ENCODE measurements at regions not wholly inside any gene's neighbourhood (a gene's known extent, or its start where the extent isn't known, plus 50 kb on each side); places are given as distances from the start of the nearest gene placed in this dataset.

DNA sequence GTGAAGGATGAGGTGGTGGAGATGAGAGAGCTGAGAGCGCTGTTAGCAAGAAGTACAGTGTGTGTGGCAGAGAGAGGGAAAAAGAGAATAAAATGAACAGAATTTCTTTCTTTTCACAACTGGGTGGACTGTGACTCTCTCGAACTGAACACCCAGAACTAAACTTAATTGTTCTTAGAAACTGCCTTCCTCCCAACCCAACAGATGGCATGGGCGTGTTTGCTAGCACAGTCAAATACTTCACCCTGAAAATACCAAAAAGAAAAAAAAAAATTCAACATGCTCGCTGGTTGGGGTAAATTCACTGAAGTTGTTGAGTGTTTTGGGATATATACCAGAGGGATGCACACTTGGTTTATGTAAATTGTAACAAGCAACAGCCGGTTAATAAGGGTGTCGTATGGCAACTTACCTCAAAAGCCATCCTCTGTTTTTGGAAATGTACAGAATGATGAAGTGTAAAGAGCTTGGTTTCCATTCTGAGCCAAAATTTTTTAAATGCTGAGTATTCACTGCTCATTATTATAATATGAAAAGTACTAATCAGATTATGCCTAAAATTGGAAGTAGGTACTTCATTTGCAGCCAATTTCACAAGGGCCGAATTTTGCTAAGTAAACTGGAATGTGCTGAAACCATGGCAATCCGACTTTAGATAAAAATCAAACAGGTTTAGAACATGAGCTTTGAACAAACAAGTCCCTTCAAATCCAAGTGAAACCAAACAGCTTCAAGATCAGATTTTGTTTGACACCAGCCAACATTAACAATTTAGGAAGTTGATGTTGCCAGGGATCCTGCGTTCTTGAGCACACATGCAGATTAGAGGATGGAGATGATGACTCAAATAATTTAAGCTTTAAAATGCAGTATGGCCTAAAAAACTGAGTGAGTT is 115.8 kb downstream of the ZIC5 start:
- no peak for ATAC-seq
- Histone ChIP-seq H3K27ac (no peak overlapping the region), H3K4me3 (no peak overlapping the region), H3K4me1 (no peaks in the 10 kb centered on the region), H3K9me3 (no peaks in the 10 kb centered on the region), H3K27me3 (no peaks in the 10 kb centered on the region), H3K36me3 (no peaks in the 10 kb centered on the region)
- peak in 2 of 4 donors; percentile 77 to 84 for DNase-seq
- TF ChIP-seq, protein P1, sequence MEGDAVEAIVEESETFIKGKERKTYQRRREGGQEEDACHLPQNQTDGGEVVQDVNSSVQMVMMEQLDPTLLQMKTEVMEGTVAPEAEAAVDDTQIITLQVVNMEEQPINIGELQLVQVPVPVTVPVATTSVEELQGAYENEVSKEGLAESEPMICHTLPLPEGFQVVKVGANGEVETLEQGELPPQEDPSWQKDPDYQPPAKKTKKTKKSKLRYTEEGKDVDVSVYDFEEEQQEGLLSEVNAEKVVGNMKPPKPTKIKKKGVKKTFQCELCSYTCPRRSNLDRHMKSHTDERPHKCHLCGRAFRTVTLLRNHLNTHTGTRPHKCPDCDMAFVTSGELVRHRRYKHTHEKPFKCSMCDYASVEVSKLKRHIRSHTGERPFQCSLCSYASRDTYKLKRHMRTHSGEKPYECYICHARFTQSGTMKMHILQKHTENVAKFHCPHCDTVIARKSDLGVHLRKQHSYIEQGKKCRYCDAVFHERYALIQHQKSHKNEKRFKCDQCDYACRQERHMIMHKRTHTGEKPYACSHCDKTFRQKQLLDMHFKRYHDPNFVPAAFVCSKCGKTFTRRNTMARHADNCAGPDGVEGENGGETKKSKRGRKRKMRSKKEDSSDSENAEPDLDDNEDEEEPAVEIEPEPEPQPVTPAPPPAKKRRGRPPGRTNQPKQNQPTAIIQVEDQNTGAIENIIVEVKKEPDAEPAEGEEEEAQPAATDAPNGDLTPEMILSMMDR (IDR thresholded peaks at IDR 0.05), result no peak
- intact Hi-C loops (cut with DNase I), result no loop called here

DNA sequence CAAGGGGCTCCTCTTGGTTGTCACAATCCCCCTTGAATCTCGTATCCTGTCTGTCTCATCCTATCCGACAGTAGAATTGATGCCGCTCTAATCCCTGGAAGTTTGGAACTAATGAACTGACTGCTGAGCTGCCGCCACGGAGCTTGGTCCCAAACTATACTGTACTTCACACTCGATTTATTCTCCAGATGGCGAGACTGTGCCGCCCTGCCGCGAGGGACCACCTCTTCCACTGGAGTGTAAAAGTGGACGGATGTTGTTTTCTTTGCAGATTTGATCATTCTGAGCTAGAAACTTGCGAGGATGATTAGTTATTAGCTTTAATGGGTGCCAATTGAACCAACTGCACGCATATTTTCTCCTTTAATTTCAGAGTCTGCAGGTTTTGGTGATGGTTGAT is 117.2 kb downstream of the ZIC5 start:
- H3K4me1 ChIP-seq, result no peaks in the 10 kb centered on the region
- H3K27me3 ChIP-seq, result no peaks in the 10 kb centered on the region
- no peak overlapping the region for H3K27ac ChIP-seq
- no peaks in the 10 kb centered on the region for H3K9me3 ChIP-seq
- ATAC-seq (no peak), DNase-seq (no peak)
- TF ChIP-seq, protein P1 (IDR thresholded peaks at IDR 0.05), result no peak
- H3K36me3 ChIP-seq, result no peaks in the 10 kb centered on the region
- intact Hi-C loops (cut with DNase I), result no loop called here
- H3K4me3 ChIP-seq, result no peak overlapping the region

- Histone ChIP-seq H3K27ac (no peak overlapping the region), H3K4me1 (no peaks in the 10 kb centered on the region), H3K36me3 (no peaks in the 10 kb centered on the region), H3K27me3 (no peaks in the 10 kb centered on the region), H3K4me3 (no peak overlapping the region), H3K9me3 (no peaks in the 10 kb centered on the region)
- ATAC-seq (no peak), DNase-seq (no peak)
- intact Hi-C loops (cut with DNase I), result no loop called here
- TF ChIP-seq, protein P1 (IDR thresholded peaks at IDR 0.05), result no peak
Observed at GRCh38 chr13:99847318-99847750, 124.2 kb downstream of the ZIC5 start.

- ATAC-seq (no peak), DNase-seq (no peak)
- intact Hi-C loops (cut with DNase I), result no loop called here
- H3K4me3 ChIP-seq, result no peak overlapping the region
- H3K27ac ChIP-seq, result no peak overlapping the region
- H3K9me3 ChIP-seq, result no peaks in the 10 kb centered on the region
- H3K27me3 ChIP-seq, result no peaks in the 10 kb centered on the region
- H3K36me3 ChIP-seq, result no peaks in the 10 kb centered on the region
- H3K4me1 ChIP-seq, result no peaks in the 10 kb centered on the region
- TF ChIP-seq, protein P1 (IDR thresholded peaks at IDR 0.05), result no peak
Observed at GRCh38 chr13:99845161-99845874, 126.2 kb downstream of the ZIC5 start.

DNA sequence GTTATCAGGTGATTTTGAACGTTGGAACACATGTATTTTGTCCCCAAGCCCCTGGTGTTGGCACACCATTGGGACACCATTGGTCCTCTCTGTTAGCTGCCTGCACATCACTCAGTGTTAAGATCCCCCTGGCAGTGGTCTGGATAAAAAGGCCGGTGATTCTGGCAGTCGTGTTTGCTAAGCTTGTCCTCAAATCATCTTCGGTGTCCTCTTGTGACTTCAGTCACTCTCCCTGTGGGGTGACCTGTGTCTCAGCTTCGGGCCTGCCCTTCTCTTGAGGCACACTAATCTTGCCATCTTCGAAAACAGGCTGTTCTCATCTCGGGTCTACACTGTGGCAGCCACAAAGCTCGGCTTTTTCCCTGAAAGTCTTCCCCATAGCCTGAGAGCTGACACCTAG is 127.1 kb downstream of the ZIC5 start:
- no peak overlapping the region for H3K27ac ChIP-seq
- H3K9me3 ChIP-seq, result no peaks in the 10 kb centered on the region
- no peaks in the 10 kb centered on the region for H3K4me1 ChIP-seq
- no peaks in the 10 kb centered on the region for H3K27me3 ChIP-seq
- no peak for ATAC-seq
- TF ChIP-seq, protein P1 (IDR thresholded peaks at IDR 0.05), result no peak
- no peaks in the 10 kb centered on the region for H3K36me3 ChIP-seq
- intact Hi-C loops (cut with DNase I), result no loop called here
- no peak overlapping the region for H3K4me3 ChIP-seq
- DNase-seq, result no peak

Data from left lung (tissue), 4 donors.